OCI-LY3 (cell line): ENCODE measurements at regions not wholly inside any gene's neighbourhood (a gene's known extent, or its start where the extent isn't known, plus 50 kb on each side); places are given as distances from the start of the nearest gene placed in this dataset.

Source experiments
- H2AFZ ChIP-seq: fragments of 200-600, 300-600 bp; shearing (Covaris generic); 2 replicates; pipeline ENCODE4 v1.6.0; 2014; ENCODE audit warnings: antibody characterized with exemption, low read depth, low read length
- H3K27ac ChIP-seq: fragments of 200-600, 300-600 bp; sonication (generic); 2 replicates; pipeline ENCODE4 v1.5.1; 2014; ENCODE audit warnings: mild to moderate bottlenecking, low read length, moderate library complexity, mixed read lengths
- H3K27me3 ChIP-seq: fragments of 200-600, 300-600 bp; sonication (generic); 2 replicates; pipeline ENCODE4 v1.6.1; 2014; ENCODE audit warnings: low read depth, low read length, mixed read lengths
- H3K36me3 ChIP-seq: fragments of 200-600, 300-600 bp; sonication (generic); replicated peaks from 2 replicates; pipeline ENCODE3; 2014; ENCODE audit warnings: low read depth, low read length, mixed read lengths
- H3K4me1 ChIP-seq: fragments of 300-600, 200-600 bp; sonication (generic); 2 replicates; pipeline ENCODE4 v1.6.1; 2014; ENCODE audit warnings: low read length, mixed read lengths
- H3K4me2 ChIP-seq: fragments of 200-600, 300-600 bp; sonication (generic); 2 replicates; pipeline ENCODE4 v1.6.1; 2014; ENCODE audit warnings: low read length, mixed read lengths
- H3K4me3 ChIP-seq: fragments of 300-600, 200-600 bp; sonication (generic); 2 replicates; pipeline ENCODE4 v1.5.1; 2014; ENCODE audit warnings: antibody characterized with exemption, mild to moderate bottlenecking, low read length, moderate library complexity
- H3K79me2 ChIP-seq: fragments of 300-600, 200-600 bp; shearing (Covaris generic); 2 replicates; pipeline ENCODE4 v1.6.1; 2014; ENCODE audit warnings: mild to moderate bottlenecking, low read length, mixed read lengths
- H3K9ac ChIP-seq: fragments of 300-600, 200-600 bp; shearing (Covaris generic); 2 replicates; pipeline ENCODE4 v1.6.0; 2014; ENCODE audit warnings: mild to moderate bottlenecking, low read length, moderate library complexity
- H3K9me3 ChIP-seq: fragments of 200-600, 300-600 bp; shearing (Covaris generic); 2 replicates; pipeline ENCODE4 v1.6.1; 2014; ENCODE audit warnings: low read length, mixed read lengths; ENCODE audit not compliant: insufficient read depth
- H4K20me1 ChIP-seq: fragments of 200-600, 300-600 bp; sonication (generic); 2 replicates; pipeline ENCODE4 v1.6.1; 2016; ENCODE audit warnings: low read length, mixed read lengths; ENCODE audit not compliant: insufficient read depth
- CTCF ChIP-seq: fragments of 200-600, 300-600 bp; sonication (generic); IDR thresholded peaks from 2 replicates; pipeline ENCODE4 v1.5.1; 2014; ENCODE audit warnings: antibody characterized with exemption, low read length, low read depth
- EZH2phosphoT487 ChIP-seq: fragments of 200-600 bp; shearing (Covaris generic); IDR thresholded peaks from 2 replicates; pipeline ENCODE4 v1.6.1; 2018; ENCODE audit warnings: antibody characterized with exemption, mixed run types, low read depth

GRCh38 chr13:73168226-73168952 is 109.6 kb downstream of the KLF5 start:
- Histone ChIP-seq H3K4me2 (no peak overlapping the region), H3K4me1 (no peaks in the 10 kb centered on the region; the same call in 1 of the 2 replicates), H3K27me3 (no peaks in the 10 kb centered on the region), H3K79me2 (no peaks in the 10 kb centered on the region), H3K9ac (no peak overlapping the region), H3K36me3 (no peaks in the 10 kb centered on the region), H2AFZ (no peak overlapping the region), H3K9me3 (no peaks in the 10 kb centered on the region), H3K4me3 (no peak overlapping the region), H3K27ac (no peak overlapping the region), H4K20me1 (no peaks in the 10 kb centered on the region)
- TF ChIP-seq CTCF, result no peak
- TF ChIP-seq EZH2phosphoT487, result no peak

- Histone ChIP-seq H3K27ac (no peak overlapping the region), H3K4me3 (no peak overlapping the region), H3K9me3 (no peaks in the 10 kb centered on the region), H3K79me2 (no peaks in the 10 kb centered on the region), H3K36me3 (no peaks in the 10 kb centered on the region), H3K27me3 (no peaks in the 10 kb centered on the region), H3K4me1 (no peaks in the 10 kb centered on the region; the same call in 1 of the 2 replicates), H3K9ac (no peak overlapping the region), H3K4me2 (no peak overlapping the region), H4K20me1 (no peaks in the 10 kb centered on the region), H2AFZ (no peak overlapping the region)
- no peak for TF ChIP-seq EZH2phosphoT487
- no peak for TF ChIP-seq CTCF
Measured at GRCh38 chr13:73167028-73167820, 108.4 kb downstream of the KLF5 start.

GRCh38 chr13:73166204-73166603 is 107.4 kb downstream of the KLF5 start:
- Histone ChIP-seq H3K9ac (no peak overlapping the region), H3K27me3 (no peaks in the 10 kb centered on the region), H2AFZ (no peak overlapping the region; the same call in 1 of the 2 replicates), H3K36me3 (no peaks in the 10 kb centered on the region), H3K9me3 (no peaks in the 10 kb centered on the region), H3K4me1 (no peaks in the 10 kb centered on the region; the same call in 1 of the 2 replicates), H3K79me2 (no peaks in the 10 kb centered on the region), H3K27ac (no peak overlapping the region), H3K4me2 (no peak overlapping the region), H4K20me1 (no peaks in the 10 kb centered on the region), H3K4me3 (no peak overlapping the region)
- TF ChIP-seq EZH2phosphoT487 (no peak), CTCF (no peak)
